Fibroblast of mammary gland (primary cell): ENCODE measurements at regions not wholly inside any gene's neighbourhood (a gene's known extent, or its start where the extent isn't known, plus 50 kb on each side); places are given as distances from the start of the nearest gene placed in this dataset.
"Not testable (repeated sequence)": the region's sequence is repeated elsewhere in the genome, so short reads cannot be mapped to it uniquely, and the experiment has no call there.

ENCODE experiments used
- DNase-seq: peaks from one replicate; pipeline ENCODE4 v3.0.0-alpha.2; 2010; ENCODE audit warnings: low read depth
- H3K4me3 ChIP-seq: 2 replicates; pipeline ENCODE4 v1.5.1; 2011; ENCODE audit warnings: low read depth, mild to moderate bottlenecking, low read length, moderate library complexity; ENCODE audit not compliant: control insufficient read depth
- TF ChIP-seq, protein P1 (sequence below): conservative IDR thresholded peaks from 2 replicates; pipeline ENCODE4 v1.5.1; 2011; ENCODE audit warnings: low read depth, low read length, inconsistent platforms; ENCODE audit not compliant: control insufficient read depth, insufficient read depth

DNA sequence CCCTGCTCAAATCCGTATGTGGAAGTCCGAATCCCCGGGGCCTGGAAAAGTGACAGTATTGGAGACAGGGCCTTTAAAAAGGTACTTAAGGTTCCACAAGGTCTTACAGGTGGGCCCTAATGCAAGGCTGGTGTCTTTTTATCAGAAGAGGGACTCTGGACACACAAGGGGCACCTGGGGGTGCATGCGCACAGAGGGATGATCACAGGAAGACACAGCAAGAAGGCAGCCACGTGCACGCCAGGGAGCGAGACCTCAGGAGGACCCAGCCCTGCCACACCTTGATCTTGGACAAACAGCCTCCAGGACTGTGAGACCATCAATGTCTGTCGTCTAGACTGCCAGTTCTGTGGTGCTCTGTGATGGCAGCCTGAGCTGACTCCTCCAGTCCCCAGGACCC is 96.5 kb downstream of the SHANK2 start:
- TF ChIP-seq, protein P1, sequence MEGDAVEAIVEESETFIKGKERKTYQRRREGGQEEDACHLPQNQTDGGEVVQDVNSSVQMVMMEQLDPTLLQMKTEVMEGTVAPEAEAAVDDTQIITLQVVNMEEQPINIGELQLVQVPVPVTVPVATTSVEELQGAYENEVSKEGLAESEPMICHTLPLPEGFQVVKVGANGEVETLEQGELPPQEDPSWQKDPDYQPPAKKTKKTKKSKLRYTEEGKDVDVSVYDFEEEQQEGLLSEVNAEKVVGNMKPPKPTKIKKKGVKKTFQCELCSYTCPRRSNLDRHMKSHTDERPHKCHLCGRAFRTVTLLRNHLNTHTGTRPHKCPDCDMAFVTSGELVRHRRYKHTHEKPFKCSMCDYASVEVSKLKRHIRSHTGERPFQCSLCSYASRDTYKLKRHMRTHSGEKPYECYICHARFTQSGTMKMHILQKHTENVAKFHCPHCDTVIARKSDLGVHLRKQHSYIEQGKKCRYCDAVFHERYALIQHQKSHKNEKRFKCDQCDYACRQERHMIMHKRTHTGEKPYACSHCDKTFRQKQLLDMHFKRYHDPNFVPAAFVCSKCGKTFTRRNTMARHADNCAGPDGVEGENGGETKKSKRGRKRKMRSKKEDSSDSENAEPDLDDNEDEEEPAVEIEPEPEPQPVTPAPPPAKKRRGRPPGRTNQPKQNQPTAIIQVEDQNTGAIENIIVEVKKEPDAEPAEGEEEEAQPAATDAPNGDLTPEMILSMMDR, result no peak

DNA sequence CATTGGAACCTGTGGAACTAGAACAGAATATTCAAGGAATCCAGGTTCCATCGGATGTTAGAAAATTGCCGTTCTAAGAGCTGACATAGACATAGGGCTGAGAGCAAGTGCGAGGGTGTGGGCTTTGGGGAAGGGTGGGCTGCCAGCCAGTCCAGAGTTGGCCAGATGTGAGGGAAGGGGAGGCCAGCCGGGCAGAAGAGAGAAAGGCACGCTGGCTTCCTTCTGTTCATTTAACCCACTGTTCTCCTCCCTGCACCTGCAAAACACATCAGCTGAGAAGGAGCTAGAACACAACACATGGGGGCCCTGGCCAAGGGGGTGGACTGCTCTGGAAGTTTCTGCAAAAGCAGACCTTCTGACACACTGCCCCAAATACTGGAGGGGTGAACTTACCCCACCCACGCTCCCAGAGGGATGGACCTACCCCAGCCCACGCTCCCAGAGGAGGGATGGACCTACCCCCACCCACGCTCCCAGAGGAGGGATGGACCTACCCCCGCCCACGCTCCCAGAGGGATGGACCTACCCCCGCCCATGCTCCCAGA is 98.0 kb downstream of the SHANK2 start:
- no peak for DNase-seq
- no peak overlapping the region for H3K4me3 ChIP-seq
- TF ChIP-seq, protein P1, result no peak

More for the DNA sequence above, 96.5 kb downstream of the SHANK2 start:
- DNase-seq, result no peak
- H3K4me3 ChIP-seq, result no peak overlapping the region

DNA sequence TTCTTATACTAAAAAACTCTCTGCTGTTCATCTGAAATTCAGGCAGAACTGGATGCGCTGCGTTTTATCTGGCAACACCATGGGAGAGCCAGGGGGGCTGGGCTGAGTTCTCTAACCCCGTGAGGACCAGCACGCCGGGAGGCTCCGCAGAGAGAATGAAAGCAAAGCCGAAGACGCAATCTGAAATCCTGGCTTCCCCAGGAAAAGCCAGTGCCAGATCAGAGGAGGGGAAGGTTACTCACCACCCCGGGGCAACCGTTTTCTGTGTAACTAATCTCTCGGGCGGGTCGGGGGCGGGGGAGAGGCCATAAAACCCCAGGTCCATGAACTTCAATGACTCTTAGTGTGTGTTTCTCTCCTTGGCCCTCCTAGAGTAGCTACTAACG is 99.4 kb downstream of the SHANK2 start:
- TF ChIP-seq, protein P1, result no peak
- H3K4me3 ChIP-seq, result no peak overlapping the region
- peak; percentile 53 for DNase-seq

DNA sequence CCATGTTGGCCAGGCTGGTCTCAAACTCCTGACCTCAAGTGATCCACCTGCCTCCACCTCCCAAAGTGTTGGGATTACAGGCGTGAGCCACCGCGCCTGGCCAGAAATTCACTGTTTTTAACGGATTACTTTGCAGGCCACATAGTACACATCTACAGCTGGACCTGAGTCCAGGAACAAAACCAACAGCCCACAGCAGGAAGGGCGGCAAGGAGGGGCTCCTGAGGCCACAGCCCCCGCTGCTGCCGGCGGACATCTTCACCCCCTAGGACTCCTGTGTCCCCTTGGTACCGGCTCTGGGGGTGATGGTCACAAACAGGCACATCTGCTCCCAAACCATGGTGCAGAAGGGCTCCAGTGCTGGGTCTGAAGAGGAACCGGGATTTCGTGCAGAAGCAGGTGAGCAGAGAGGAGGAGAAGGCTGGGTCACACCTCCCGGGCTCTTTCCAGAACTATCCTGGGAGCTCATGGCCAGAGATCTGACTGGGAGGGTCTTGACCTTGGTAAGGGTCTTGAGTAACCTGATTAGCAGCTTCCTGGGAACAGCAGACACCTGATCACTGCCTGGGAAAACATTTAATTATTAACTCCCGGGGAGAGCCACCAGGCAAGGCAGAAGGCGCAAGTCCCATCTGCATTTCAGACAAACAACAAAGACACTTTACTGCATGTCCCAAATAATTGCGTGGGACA is 99.9 kb downstream of the SHANK2 start:
- DNase-seq, H3K4me3 ChIP-seq: not testable (repeated sequence)

DNA sequence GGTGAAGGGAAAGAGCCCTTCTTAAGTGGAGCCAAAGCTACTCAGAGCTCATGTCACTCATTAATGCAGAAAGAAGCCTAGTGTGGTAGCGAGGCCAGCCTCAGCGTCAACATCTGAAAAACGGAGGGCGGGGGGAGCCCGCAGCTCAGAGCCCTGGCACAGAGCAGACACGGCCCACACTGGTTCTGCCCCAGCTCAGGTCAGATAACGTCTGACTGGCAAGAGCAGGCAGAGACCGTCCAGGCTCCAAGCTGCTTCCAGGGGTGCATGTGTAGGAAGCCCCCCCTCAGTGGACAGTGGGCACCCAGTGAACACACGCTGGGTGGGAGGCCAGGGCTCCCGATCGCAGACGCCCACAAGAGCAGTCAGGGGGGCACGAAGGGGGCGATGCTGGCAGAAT is 100.8 kb downstream of the SHANK2 start:
- H3K4me3 ChIP-seq, result no peak overlapping the region
- DNase-seq, result no peak
- TF ChIP-seq, protein P1, result no peak

DNA sequence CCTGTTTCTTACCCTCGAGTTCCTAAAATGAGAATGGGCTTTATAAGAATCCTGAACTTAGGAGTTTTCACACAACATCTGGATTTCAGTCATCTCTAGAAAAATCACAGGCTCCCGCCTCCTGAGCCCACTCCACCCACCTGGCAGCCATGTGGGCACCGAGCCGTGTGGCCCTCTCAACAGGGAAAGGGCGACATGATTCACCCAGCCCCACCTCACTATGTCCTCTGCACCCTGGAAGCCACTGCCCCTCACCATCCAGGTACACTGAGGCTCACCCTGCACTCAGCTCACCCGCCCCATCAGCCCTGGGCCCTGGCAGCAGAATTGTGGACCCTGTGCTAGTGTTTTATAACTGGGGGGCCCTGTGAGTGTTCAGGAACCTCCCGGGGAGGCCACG is 101.5 kb downstream of the SHANK2 start:
- DNase-seq, result no peak
- TF ChIP-seq, protein P1, result no peak
- no peak overlapping the region for H3K4me3 ChIP-seq

DNA sequence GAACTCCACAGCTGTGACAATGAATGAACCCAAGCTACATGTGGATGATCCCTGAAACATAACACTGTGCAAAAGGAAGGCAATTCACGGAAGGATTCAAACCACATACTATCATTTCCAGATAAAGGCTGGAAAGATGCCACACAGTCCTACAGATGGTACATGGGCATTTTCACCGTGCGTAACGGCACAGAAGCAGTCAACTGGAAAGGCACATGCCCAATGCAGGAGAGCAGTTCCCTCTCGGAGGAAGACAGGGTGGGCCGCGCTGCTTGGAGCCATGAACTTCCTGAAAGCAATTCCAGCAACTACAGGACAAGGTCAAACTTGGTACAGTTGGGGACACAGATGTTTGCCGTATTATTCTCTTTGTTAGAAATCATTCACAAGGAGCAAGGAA is 103.7 kb downstream of the SHANK2 start:
- no peak for DNase-seq
- no peak overlapping the region for H3K4me3 ChIP-seq
- TF ChIP-seq, protein P1, result no peak
